ENCODE measurements at regions not wholly inside any gene's neighbourhood (a gene's known extent, or its start where the extent isn't known, plus 50 kb on each side); places are given as distances from the start of the nearest gene placed in this dataset.
A peak's percentile ranks its signal among the peaks of the same experiment; 100 is the strongest.

GRCh38 chr4:11801466-11802446 lies 373.1 kb upstream of the HS3ST1 start:
- no peak for DNase-seq

- no peak for DNase-seq
Observed at GRCh38 chr4:11799196-11799595, 370.5 kb upstream of the HS3ST1 start.

GRCh38 chr4:11791797-11792196 lies 363.1 kb upstream of the HS3ST1 start:
- no peak for DNase-seq

GRCh38 chr4:11790230-11790629 lies 361.5 kb upstream of the HS3ST1 start:
- DNase-seq = no peak

DNA sequence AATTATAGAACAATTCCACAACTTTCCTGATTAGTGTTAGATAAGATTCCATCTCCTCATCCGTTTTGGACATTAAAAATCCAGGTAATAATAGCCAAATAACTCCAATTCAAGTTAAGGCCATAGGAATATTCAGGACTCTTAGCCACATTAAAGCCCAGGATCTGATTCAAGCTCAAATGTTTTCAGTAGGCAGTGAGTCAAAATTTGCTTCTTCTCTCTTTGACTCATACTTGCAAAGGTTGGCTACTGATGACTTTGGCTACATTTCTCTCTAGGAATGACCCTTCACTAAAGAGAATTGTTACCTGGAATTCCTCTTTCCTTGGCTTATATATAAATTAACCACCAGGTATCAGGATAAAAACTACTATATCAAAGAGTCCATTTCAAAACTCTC lies 354.9 kb upstream of the HS3ST1 start:
- DNase-seq = no peak

DNA sequence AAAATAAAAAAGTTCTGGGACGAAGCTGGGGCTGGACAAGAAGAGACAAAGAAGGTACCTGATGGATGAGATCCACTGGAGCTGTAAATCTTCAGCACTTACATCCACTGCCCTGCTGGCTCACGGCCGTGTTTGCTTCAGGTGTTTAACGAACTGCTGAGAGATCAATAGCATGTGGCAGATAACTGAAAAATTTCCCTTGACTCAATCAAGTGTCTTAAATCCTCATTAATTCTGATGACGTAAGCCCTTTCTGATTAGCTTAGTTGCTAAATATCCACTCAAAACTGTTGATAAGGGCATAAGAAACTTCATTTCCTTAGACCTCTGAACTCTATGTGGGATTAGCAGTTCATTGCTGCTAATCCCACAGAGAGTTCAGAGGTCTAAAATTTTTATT lies 354.2 kb upstream of the HS3ST1 start:
- no peak for DNase-seq

GRCh38 chr4:11777447-11777846 lies 348.8 kb upstream of the HS3ST1 start:
- DNase-seq = no peak

GRCh38 chr4:11774346-11774745 lies 345.7 kb upstream of the HS3ST1 start:
- DNase-seq = no peak

- no peak for DNase-seq
Observed at GRCh38 chr4:11773798-11774197, 345.1 kb upstream of the HS3ST1 start.

DNA sequence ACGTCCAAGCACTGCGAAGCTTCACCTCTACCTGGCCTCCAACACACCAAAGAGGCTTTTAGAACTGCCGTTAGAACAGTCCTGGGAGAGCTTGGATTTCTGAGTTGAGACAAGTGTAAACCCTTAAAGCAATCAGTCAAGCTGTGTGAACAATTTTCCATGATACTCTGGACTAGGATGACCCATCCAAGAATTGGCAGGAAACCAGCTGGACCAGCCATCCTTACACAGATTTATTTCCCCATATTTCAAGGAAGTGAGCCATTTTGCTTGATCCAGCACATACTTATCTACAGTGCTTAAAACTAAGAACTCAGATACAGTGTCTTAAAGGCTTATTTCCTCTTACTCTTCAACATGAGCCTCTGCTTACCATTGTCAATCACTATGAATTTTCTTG lies 340.7 kb upstream of the HS3ST1 start:
- DNase-seq = no peak

GRCh38 chr4:11768251-11768972 lies 339.7 kb upstream of the HS3ST1 start:
- no peak for DNase-seq

DNA sequence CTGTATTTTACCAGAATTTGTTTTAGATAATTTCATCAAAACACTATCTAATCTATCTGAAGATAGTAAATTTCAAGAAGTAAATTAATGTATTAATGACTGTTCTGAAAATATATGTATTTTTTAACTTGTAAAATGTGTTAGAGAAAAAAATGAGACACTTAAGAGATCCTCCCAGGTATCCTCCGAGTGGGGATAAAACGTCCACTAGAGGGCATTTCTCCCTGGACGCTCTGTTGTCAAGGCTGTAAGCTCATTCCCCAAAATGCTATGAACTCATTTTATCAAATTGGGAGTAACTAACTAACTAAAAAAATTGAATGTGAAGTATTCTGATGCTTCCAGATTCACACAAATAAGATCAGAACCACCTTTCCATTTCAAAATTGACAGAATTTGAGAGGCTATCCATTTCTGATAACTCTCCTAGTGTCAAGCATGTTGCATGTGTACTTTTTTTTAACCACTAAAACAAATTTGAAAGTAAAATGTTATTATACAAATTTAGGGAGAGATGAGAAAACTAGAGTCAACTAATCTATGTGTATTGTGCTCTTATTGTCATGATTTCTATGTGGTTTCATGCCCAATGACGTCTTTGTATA lies 337.3 kb upstream of the HS3ST1 start:
- peak; percentile 15 for DNase-seq

GRCh38 chr4:11748164-11748872 lies 319.6 kb upstream of the HS3ST1 start:
- DNase-seq = peak; percentile 44

DNA sequence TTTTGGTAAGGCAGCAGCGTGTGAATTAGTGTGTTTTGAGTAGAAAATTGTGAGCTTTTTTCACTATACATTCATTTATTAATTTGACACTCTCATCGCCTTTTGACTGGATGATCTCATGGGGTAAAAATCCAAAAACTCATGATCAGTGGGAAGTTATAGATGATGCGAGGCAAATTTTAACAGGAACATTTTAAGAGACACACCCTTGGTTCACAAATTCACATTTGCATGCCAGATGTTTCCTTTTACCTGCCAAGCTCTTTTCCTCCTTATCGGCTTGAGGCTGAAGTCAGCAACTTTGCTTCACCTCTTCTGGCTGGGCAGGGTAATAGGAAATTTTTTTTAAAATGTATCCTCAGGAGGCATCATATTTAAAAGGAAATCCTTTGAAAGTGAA lies 318.0 kb upstream of the HS3ST1 start:
- no peak for DNase-seq

DNA sequence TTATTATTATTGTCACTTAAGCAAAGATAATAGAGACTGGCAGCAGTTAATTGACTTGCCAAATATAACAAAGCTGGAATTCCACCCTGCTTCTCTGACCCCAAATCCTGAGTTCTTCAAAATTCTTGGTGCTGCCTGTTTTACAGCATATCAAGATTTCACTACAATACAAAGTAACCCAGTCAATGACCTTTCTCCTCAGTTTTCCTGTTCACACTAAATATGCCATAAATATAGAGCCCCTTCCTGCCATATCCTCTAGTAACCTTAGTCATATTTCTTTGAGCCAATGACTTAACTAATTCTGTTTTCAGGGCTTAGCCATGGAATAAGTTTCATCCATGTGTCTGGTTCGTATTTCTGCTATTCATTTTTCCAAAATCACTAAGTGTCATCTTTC lies 315.3 kb upstream of the HS3ST1 start:
- DNase-seq = no peak

DNA sequence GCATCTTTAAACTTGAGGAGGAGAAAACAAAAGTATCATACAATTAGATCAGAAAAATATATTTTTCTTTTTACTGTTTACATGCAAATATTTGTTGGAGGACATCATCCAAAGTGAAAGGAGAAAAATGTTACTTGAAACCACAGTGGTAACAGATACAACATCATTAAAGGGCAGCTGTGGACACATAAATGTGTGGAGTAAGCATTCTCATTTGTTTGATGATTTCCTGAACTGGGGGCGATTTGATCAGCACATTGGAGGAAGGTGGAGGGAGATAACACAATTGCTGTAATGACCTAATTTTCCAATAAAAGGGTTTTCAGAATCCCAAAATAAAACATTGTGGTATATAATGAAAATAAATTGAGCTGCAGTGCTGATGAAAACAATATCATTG lies 314.5 kb upstream of the HS3ST1 start:
- DNase-seq = no peak

DNA sequence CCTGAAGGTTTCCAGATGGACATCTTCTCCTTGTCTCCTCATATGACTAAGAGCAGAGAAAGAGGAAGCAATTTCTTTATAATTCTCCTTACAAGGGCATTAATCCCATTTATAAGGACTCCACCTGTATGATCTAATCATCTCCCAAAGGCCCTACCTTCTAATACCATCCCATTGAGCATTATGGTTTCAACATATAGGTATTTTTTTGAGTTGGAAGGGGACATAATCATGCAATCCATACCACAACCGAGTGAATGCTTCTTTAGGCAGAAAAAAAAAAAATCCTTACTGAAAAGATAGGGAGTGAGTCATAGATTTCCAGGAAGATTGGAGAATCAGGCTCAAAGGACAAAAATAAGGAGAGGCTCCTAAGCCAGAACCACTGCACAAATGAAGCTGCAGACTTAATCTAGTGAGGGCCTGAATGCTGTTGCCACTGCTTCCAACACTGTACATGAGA lies 312.5 kb upstream of the HS3ST1 start:
- peak; percentile 7 for DNase-seq

- no peak for DNase-seq
Observed at GRCh38 chr4:11739992-11740391, 311.3 kb upstream of the HS3ST1 start.

DNA sequence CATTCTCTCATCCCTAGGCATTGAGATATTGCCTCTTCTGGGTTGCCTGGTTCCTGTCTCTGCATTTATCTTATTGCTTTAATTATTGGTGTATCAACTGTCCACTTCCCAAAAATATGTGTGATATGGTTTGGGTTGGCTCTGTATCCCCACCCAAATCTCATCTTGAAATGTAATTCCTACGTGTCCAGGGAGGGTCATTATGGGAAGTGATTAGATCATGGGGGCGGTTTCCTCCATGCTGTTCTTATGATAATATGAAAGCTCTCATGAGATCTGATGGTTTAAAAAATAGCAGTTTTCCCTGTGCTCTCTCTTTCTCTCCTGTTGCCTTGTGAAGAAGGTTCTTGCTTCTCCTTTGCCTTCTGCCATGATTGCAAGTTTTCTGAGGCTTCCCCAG lies 308.3 kb upstream of the HS3ST1 start:
- no peak for DNase-seq

- DNase-seq = no peak
Observed at GRCh38 chr4:11735651-11736050, 307.0 kb upstream of the HS3ST1 start.

DNA sequence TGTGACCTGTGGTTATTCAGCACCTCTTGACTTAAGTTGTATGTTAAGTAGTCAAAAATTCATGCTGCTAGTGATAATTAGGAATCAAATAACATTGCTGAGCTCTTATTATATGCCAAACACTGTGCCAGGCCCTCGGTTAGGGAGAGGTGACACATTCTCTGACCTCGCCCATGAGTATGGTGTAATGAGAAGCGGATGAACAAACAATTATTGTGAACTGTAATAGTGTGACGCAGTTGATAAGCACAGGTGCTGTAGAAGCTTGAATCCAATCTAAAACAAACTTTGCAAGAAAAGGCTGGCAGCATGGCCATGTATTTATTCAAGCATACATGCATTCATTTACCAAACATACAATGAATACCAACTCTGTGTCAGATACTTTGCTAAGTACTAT lies 303.5 kb upstream of the HS3ST1 start:
- DNase-seq = no peak

DNA sequence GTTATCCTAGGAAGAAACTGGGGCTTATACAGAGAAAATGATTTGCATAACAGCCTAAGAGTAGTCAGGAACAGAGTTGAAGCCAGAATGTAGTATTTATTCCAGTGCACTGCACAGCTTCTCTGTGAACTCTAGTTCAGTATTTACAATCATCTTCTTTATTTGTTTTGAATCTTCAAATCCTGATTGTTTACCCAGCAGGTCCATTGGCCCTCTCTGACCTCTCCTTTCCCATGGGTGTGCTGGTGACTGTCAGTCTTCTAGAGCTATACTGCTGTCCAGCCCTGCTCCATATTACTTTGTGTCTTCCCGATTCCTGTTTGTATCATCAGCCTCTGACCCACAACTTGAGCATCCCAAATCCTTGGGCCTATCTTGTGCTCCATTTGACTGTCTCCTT lies 301.9 kb upstream of the HS3ST1 start:
- no peak for DNase-seq

DNA sequence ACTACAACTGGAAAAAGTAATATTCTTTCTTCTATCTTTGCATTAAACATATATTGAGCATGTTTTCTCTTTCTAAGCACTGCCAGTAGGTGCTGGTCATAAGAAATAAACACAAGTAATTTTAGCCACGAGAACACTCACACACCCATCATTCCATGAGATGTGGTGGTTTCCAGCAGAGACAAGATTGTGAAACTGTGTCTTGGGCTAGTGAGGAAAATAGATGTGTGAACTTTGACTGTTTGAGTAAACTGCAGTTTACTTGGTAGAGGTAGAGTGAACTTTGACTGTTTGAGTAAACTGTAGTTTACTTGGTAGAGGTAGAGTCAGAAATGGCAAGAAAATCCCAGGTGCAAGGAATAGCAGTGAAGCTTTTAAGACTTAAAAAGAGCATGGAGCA lies 300.9 kb upstream of the HS3ST1 start:
- no peak for DNase-seq
